Keratinocyte (primary cell): ENCODE measurements at regions not wholly inside any gene's neighbourhood (a gene's known extent, or its start where the extent isn't known, plus 50 kb on each side); places are given as distances from the start of the nearest gene placed in this dataset.

Source experiments
- DNase-seq: peaks from one replicate; pipeline ENCODE4 v3.0.0-alpha.2; 2011; ENCODE audit warnings: low read depth, missing footprints, low spot score
- FAIRE-seq: peaks from 2 replicates; lab custom pipeline; 2011; peaks lifted over from hg19 to GRCh38; lab: Jason Lieb, UNC
- H2AFZ ChIP-seq: 2 replicates; pipeline ENCODE4 v1.6.0; 2012; ENCODE audit warnings: low read length, control low read depth, inconsistent platforms; ENCODE audit not compliant: control insufficient read depth
- H3K27ac ChIP-seq: 2 replicates; pipeline ENCODE4 v1.5.1; 2011; ENCODE audit warnings: low read length; ENCODE audit not compliant: control insufficient read depth, insufficient read depth
- H3K27me3 ChIP-seq: 3 replicates; pipeline ENCODE4 v1.6.0; 2011; ENCODE audit warnings: low read length; ENCODE audit not compliant: control insufficient read depth, insufficient read depth; ENCODE audit errors: extremely low read depth
- H3K36me3 ChIP-seq, 2 experiments: 2 replicates in 1 of 2; 3 replicates in 1 of 2; pipeline ENCODE4 v1.5.1; 2011; ENCODE audit warnings: low read length in 2 of 2, mild to moderate bottlenecking in 1 of 2; ENCODE audit not compliant: control insufficient read depth in 2 of 2, insufficient read depth in 2 of 2; ENCODE audit errors: extremely low read depth in 1 of 2
- H3K4me1 ChIP-seq: 3 replicates; pipeline ENCODE4 v1.5.1; 2011; ENCODE audit warnings: low read length; ENCODE audit not compliant: control insufficient read depth, insufficient read depth; ENCODE audit errors: extremely low read depth
- H3K4me2 ChIP-seq: 3 replicates; pipeline ENCODE4 v1.6.0; 2011; ENCODE audit warnings: low read depth, low read length; ENCODE audit not compliant: control insufficient read depth, insufficient read depth; ENCODE audit errors: extremely low read depth
- H3K4me3 ChIP-seq, 3 experiments: fragments of 200-600 bp in 1 of 3; sonication (generic) in 1 of 3; 2 replicates in 2 of 3; 3 replicates in 1 of 3; pipeline ENCODE4 v1.5.1; 2011 to 2016; ENCODE audit warnings: low read length in 3 of 3, mild to moderate bottlenecking in 3 of 3, control low read depth in 2 of 3, inconsistent platforms in 1 of 3, low read depth in 1 of 3, mixed read lengths in 1 of 3, mixed run types in 1 of 3, moderate library complexity in 1 of 3; ENCODE audit not compliant: control insufficient read depth in 2 of 3, insufficient read depth in 2 of 3; ENCODE audit errors: extremely low read depth in 1 of 3
- H3K79me2 ChIP-seq: 2 replicates; pipeline ENCODE4 v1.6.0; 2012; ENCODE audit warnings: low read length; ENCODE audit not compliant: control insufficient read depth, insufficient read depth
- H3K9ac ChIP-seq: 3 replicates; pipeline ENCODE4 v1.6.0; 2011; ENCODE audit warnings: low read length; ENCODE audit not compliant: control insufficient read depth, insufficient read depth; ENCODE audit errors: extremely low read depth
- H3K9me1 ChIP-seq: 3 replicates; pipeline ENCODE4 v1.6.0; 2011; ENCODE audit warnings: low read length; ENCODE audit not compliant: control insufficient read depth, insufficient read depth; ENCODE audit errors: extremely low read depth
- H3K9me3 ChIP-seq: 2 replicates; pipeline ENCODE4 v1.5.1; 2012; ENCODE audit warnings: low read depth, low read length; ENCODE audit not compliant: control insufficient read depth
- H4K20me1 ChIP-seq: 3 replicates; pipeline ENCODE4 v1.6.0; 2011; ENCODE audit warnings: low read length; ENCODE audit not compliant: control insufficient read depth, insufficient read depth; ENCODE audit errors: extremely low read depth
- CTCF ChIP-seq, 3 experiments: IDR thresholded peaks in 1 of 3; conservative IDR thresholded peaks in 1 of 3; optimal IDR thresholded peaks in 1 of 3; 2 replicates in 2 of 3; 3 replicates in 1 of 3; pipeline versions ENCODE3 to v1.5.1; 2011; ENCODE audit warnings: low read length in 3 of 3, mild to moderate bottlenecking in 3 of 3, moderate library complexity in 2 of 3, control low read depth in 1 of 3, inconsistent platforms in 1 of 3; ENCODE audit not compliant: insufficient read depth in 2 of 3; ENCODE audit errors: extremely low read depth in 1 of 3
- EZH2 ChIP-seq: IDR thresholded peaks from one replicate; pipeline ENCODE4 v1.6.1; 2012; ENCODE audit warnings: inconsistent platforms, mild to moderate bottlenecking, low read length, moderate library complexity
- dilution Hi-C: fragments of 300-500 bp; cut with MboI; formaldehyde crosslinking; loops from one replicate; pipeline ENCODE4 v1.7.0; 2020; ENCODE audit warnings: low sequenced_read_pairs; ENCODE audit not compliant: extremely low pct_ligation_motif_present

GRCh38 chr2:238644095-238645081, 203.5 kb upstream of the TWIST2 start:
- Histone ChIP-seq H4K20me1 (no peaks in the 10 kb centered on the region), H3K79me2 (no peaks in the 10 kb centered on the region), H3K9me3 (no peaks in the 10 kb centered on the region), H3K9me1 (no peaks in the 10 kb centered on the region), H3K27ac (no peak overlapping the region), H3K36me3 (no peaks in the 10 kb centered on the region), H3K27me3 (no peaks in the 10 kb centered on the region), H2AFZ (no peak overlapping the region), H3K4me1 (no peaks in the 10 kb centered on the region), H3K4me3 (no peak overlapping the region), H3K4me2 (no peak overlapping the region), H3K9ac (no peak overlapping the region)
- dilution Hi-C loops: no loop called here
- DNase-seq: no peak
- TF ChIP-seq EZH2 (no peak), CTCF (optimal IDR thresholded peaks at IDR 0.05 in 1 of 3, IDR thresholded peaks at IDR 0.05 in 1 of 3, conservative IDR thresholded peaks at IDR 0.05 in 1 of 3; ENCODE audit: extremely low read depth in 1 of 3, insufficient read depth in 2 of 3, low read length in 3 of 3) (no peak)
- no peak for FAIRE-seq

DNA sequence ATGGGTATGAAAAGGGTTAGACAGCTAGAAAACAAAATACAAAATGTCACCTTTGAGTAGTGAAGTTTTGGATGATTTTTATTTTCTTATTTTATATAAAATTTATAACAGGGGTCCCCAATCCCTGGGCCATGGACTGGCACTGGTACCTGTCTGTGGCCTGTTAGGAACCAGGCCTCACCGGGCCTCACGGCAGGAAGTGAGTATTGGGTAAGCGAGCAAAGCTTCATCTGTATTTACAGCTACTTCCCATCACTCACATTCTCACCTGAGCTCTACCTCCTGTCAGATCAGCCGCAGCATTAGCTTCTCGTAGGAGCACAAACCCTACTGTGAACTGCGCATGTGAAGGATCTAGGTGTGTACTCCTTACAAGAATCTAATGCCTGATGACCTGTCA, 202.8 kb upstream of the TWIST2 start:
- dilution Hi-C loops: no loop called here
- no peaks in the 10 kb centered on the region for H3K36me3 ChIP-seq
- H3K27ac ChIP-seq: no peak overlapping the region
- H3K4me1 ChIP-seq: no peaks in the 10 kb centered on the region
- H3K4me2 ChIP-seq: no peak overlapping the region
- FAIRE-seq (no peak), DNase-seq (no peak)
- no peak overlapping the region for H2AFZ ChIP-seq
- H4K20me1 ChIP-seq: no peaks in the 10 kb centered on the region
- no peaks in the 10 kb centered on the region for H3K9me3 ChIP-seq
- no peak overlapping the region for H3K9ac ChIP-seq
- no peaks in the 10 kb centered on the region for H3K9me1 ChIP-seq
- TF ChIP-seq CTCF (optimal IDR thresholded peaks at IDR 0.05 in 1 of 3, IDR thresholded peaks at IDR 0.05 in 1 of 3, conservative IDR thresholded peaks at IDR 0.05 in 1 of 3; ENCODE audit: extremely low read depth in 1 of 3, insufficient read depth in 2 of 3, low read length in 3 of 3) (no peak), EZH2 (no peak)
- H3K79me2 ChIP-seq: no peaks in the 10 kb centered on the region
- H3K4me3 ChIP-seq: no peak overlapping the region
- no peaks in the 10 kb centered on the region for H3K27me3 ChIP-seq
